HG02885 (cell line): ENCODE measurements at regions not wholly inside any gene's neighbourhood (a gene's known extent, or its start where the extent isn't known, plus 50 kb on each side); places are given as distances from the start of the nearest gene placed in this dataset.
A peak's percentile ranks its signal among the peaks of the same experiment; 100 is the strongest.

Source experiments
- ATAC-seq: cut with Tn5 transposase; IDR thresholded peaks from one replicate; pipeline ENCODE4 v1.9.1; 2021; ENCODE audit warnings: mild to moderate bottlenecking; ENCODE audit not compliant: unreplicated experiment, poor library complexity

DNA sequence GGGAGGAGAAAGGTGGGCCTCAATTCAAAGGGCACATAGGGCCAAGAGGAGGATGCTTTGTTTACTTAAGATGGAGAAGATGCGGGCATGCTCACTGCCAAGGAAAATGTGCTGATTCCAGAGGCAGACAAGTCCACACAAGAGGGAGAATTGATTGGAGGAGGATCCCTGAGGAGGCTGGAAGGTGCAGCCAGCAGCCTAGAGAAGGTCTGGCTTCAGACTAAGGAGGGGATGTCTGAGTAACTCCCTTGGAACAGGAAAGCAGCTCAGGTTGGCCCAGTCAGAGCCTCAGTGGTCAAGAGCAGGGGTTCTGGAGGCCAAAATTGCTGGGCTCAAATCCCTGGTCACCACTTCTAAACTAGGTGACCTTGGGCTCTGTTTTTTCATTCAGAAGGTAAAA is 265.5 kb upstream of the NCKAP5 start:
- no peak for ATAC-seq

DNA sequence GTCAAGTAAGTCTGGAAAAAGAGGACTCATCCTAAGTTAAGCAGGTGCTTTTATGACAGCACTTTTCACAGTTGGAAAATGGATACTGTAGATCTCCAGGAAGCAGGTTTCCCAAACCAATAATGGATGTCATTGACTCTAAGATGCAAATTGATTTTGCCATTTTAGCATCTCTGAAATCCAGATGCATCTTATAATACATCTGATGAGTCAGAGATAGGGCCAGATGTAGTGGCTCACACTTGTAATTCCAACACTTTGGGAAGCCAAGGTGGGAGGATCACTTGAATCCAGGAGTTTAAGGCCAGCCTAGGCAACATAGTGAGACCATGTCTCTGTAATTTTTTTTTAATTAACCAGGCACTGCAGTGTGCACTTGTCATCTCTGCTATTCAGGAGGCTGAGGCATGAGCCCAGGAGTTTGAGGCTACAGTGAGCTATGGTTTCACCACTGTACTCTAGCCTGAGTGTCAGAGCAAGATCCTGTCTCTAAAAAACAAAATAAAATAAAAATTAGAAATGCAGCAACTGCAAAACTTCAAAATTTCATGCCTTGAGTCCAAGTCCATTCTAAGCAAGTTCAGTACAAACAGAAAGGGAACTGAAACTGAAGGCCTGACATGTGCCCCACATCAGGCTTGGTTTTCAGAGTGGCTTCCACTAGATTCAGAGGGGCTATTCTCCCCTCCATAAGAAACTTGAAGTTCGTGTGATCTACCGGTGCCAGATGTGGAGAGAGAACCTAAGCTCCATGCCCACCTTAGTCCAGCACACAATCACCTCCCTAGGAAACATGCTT is 267.8 kb upstream of the NCKAP5 start:
- peak; percentile 82 for ATAC-seq

DNA sequence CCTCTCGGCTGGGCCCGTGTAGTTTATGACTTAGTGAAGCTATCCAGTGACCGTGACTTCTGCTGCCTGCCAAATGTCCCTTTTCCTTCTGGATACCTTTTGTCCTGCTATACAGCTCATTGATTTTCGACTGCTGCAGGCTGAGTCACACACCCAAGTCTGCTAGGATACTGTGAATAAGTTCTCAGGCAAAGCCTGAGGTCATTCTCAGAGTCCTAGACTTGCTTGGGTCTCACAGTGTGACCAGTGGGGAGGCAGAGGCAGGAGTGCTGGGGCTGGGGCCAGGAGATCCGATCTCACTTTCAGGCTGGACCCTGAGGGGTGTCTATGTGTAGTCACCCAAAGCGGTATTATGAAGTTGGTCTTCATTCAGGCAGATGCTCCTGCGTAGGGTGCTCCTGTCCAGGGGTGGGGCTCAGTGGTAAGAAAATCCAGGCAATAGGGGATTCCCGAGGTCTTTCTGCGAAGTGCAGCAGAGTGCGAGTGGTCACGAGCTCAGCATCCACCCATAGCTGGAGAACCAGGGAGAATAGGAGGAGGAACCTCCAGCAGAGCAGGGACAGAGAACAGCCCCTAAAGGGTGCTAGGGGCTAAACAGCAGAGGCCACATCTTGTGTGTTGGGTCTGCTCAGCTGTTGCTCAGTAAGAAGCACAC is 268.6 kb upstream of the NCKAP5 start:
- ATAC-seq: no peak

DNA sequence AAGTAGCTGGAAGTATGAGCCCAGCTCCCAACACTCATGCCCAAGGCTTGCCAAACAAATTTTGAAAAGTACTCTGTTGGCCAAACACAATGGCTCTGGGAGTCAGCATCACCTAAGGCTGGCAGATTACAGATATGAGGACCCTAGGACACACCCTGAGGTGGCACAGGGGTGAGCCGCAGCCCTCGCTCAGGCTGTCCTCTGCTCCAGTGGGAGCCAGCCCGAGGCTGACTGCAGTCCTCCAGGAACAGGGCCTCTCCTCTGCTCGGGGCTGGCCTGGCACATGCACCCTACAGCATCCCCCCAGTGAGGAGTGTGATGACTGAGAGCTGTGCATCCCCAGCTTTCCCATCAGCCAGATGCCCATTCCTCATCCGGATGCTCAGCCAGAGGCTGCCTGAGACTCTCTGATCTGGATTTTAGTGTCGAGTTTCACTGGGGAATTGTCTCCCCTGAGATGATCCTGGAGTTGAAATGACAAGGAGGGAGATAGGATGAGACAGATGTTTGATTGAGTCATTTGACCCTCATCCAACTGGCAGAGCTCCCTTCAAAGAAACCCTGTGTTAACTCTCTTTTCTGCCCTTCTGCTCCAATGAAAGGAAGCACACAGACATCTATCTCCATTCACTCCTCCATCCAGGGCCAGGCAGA is 269.3 kb upstream of the NCKAP5 start:
- ATAC-seq: no peak

DNA sequence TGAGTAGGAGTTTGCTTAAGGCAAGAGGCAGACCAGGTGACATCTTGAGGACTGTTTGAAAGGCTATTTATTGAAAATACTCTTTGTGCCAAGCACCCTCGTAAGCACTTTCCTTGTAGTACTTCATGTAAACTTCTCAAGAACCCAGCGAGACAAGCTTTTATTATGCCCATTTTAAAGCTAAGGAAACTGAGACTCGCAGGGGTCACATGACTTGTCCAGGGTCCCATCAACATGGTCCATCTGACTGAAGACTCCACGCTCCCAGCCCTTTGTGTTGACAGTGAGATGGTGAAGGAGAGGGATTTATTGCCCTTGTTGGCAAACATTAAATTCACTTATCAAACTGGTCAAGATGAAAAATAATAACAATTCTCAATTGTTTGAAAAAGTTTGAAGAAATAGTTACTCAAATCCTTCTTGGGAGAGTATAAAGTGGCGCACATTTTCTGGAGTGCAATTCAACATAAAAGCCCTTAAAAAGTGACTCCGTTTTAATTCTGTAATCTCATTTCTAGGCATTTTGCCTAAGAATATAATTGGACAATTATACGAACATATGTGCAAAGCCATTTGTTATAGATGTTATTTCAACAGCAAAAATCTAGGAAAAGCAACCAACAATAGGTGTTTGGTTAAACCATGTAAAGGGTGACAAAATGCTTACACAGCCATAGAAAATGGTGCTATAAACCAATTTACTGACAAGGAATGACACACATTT is 270.5 kb upstream of the NCKAP5 start:
- no peak for ATAC-seq

DNA sequence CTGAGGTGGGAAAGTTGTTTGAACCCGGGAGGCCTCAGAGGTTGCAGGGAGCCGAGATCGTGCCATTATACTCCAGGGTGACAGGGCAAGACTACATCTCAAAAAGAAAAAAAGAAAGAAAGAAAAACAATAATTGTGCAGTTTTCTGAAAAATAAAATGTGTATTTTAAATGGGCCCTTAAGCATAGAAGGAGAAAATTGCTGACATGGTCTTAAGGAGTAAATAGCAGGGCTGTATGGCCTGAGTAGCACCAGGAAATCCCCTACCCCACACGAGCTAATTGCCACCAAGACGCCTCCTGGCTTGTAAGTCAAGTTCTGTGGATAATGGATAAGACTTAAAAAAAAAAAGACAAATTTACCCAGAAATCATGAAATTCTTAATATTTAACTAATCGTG is 271.4 kb upstream of the NCKAP5 start:
- no peak for ATAC-seq

DNA sequence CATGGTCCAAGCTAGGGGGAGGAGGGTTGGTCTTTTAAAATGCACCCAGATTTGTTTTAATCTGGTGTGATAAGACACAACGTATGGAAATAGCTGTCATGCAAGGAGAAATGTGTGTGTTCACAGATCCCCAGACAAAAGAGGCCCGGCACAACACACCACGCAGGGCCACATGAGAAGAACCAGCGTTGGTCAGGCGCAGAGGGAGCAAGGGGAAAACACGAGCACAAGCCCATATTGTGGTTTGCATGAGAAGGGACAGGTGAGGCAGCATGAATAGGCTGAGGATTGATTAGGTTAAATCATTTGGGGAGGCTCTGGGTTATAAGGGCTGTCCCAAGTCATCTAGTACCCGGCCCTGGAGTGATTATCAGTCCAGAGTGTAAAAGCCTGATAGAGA is 272.5 kb upstream of the NCKAP5 start:
- ATAC-seq: no peak

DNA sequence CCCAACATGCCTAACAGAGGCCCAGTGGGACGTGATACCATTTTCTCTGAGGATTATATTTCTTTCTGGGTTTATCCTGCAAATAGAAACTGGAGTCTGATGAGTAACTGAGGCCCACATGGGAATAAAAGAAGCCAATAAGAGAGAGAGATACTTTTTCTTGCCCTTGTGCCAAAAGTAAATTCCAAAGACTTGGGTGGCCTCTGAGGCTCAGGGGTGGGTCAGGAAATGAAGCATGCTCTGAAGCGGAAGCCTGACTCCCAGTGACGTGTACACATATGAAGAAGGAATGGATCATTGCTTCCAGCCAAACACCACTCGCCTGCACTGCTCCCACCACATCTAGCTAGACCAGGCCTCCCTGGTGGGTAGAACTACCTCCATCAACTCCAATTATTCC is 273.6 kb upstream of the NCKAP5 start:
- ATAC-seq: no peak

DNA sequence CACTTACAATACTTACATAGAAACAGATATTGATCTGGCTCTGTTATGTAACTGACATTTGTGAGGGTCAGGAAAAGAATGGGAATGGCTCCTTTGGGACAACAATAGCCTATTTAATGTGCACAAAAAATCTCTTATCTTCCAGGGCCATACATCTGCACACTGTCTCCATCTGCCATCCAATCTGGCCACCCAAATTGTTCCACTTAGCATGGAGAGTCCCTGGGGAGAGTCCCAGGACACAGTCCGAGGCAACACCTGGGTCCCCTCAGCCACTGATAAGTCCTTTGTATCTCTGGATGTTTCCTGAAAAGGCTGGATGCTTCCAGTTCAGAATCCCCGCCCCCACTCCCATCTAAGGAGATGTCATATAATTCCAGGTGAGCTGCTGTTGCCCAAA is 274.2 kb upstream of the NCKAP5 start:
- no peak for ATAC-seq

DNA sequence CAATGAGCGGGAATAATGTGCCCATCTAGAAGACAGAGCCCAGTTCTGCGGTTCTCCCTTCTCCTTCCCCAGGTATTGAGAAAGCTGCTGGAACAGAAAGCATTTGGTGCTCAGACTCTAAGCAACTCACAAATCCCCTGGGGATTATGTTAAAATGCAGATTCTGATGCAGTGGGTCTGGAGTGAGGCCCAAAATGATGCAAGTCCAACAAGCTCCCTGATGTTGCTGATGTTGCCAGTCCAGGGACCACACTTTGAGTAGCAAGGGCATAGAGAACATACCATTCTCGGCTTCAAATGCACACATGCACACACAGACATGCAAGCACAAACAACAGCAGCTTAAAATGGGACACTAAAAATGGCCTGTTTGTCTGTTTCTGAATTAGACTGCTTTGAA is 274.8 kb upstream of the NCKAP5 start:
- ATAC-seq: no peak

DNA sequence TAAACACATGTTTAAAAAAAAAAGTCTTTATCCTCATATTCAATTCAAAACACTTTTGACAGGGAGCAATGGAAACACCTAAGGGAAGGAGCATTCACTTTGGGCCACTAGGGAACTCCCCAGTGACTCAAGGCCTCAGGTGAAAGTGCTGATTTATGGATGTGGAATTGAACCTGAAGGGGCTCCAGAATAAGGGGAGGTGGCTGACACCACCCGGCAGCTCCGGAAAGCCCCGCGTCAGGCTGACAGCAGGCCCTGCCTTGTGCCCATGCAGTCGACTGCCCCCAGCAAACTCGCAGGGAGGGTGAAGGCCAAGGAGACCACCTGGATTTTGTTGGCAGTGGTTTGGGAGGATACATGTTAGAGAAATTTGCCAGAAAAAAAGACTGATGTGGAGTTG is 275.3 kb upstream of the NCKAP5 start:
- ATAC-seq: no peak

DNA sequence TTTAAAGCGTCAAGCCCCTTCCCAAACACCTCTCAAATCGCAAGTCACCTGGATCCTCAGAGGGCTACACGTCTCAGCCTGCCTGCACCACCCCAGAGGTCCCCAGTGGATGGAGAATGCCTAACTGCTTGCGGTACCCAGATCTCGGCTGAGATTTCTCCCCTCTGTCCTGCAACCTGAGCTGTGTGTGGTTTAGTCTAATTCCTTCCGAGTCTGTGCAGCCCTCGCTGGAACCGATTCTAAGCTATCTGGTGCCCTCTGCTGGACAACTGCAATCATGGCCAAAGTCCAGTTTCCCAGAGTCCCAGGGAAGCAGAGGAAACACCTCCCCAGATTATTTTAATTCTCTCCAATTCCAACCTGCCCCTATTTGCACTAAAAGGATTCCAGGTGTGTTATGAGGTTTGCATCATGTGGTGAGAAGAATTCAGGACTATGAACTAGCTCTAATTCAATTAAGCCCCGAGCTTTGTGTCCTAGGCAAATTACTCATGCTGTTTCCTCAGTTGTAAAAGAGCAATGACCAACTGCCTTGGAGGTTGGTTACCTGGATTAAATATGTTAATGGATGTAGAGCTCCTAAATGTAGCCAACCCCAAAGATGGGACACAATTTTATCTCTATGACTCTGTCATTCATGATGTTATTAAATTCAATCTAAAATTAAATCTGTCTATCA is 276.1 kb upstream of the NCKAP5 start:
- peak; percentile 92 for ATAC-seq

DNA sequence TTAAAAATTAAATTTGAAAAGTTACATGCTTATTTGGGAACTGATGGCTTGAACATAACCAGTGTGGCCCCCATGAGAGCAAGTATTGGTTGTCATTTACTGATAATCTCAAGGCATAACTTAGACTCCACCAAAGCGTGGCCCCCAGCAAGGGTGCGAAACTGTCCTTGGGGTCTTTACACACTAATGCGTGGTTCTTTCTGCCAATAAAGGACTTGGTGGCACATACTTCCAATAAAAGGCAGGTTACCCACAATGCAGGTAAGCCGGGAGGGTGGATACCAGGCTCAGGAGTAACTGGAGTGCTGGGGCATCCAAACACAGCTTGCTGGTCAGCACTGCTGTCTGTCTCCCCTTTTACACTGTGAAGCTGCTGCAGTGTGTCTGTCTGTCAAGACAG is 278.2 kb upstream of the NCKAP5 start:
- no peak for ATAC-seq

DNA sequence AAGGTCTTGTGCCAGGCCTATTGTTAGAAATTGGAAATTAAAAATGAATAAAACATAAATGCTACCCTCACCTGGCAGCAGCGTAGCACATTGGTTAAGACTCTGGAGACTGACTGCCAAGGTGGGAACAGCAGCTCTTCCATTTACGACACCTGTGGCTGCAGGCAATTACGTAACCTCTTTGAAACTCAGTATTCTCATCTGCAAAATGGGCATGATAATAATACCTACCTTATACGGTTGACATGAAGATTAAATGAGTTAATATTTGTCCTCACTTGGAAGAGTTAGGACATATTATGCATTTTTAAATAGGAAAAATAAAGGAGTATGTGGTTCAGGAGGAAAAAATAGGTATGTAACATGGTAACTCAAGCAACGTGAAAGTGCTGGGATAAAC is 279.3 kb upstream of the NCKAP5 start:
- ATAC-seq: no peak

DNA sequence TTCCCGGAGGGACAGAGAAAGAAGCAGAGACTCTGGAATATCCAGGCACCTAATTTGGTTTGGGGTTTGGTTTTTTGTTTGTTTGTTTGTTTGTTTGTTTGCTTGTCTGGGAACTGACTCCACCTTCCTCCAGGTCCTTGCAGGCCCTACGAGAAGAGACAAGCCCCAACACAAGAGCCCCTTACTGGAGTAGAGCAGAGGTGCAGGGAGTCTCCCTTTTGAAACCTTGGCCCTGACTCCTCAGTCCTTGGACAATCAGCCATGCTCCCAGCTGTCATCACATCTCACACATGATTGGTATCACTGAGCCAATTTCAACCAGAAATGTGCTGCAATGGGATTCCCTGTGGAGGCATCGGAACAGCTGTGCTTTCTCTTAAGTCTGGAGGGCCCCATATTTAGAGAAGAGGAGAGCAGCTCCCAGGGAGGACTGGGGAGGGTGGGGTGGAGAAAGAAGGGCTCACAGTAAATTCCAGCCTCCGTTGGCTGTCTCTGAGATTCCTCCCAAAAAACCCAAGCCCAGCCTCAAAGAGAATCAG is 279.9 kb upstream of the NCKAP5 start:
- no peak for ATAC-seq

DNA sequence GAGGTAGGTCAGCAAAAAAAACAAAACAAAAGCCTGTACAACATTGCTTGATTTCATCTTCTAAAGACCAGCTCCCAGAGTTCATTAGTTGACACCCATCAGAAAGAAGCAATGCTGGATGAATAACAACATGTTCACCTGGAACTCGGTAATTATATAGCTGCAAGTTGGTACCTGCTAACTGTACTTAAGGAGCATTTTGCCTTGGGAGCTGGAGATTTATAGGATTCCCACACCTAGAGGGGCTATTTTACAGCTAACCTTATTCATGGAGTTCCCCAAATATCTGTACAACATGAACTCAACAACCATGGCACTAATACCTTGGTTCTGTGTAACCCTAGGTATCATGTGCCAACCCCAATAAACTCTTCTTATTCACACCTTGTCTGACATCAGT is 281.1 kb upstream of the NCKAP5 start:
- ATAC-seq: no peak

DNA sequence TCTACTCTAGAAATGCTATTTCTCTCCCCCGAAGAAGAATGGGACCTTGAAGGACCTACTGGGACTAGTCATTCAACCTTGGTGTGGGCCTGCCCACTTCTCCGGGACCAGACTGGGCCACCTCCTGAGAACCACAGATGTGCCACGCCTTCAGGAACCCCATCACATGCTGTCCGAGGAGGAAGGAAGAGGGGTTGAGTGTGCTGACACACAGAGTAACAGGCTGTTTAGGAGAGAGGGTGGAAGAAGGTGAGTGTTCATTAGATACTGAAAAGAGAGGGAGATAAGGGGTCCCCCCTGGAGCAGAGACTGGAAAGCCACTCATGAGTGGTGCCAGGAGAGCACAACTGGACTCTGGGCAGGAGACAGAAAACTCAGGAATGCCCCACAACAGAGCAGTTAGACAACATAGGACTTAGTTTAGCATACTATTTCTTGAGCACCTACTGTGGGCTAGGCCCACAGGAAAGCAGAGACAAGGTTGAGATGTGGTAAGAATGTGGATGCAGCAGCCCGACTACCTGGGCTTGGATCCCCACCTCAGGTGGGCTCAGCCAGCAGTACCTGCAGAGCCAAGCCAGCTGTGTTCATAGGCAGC is 286.4 kb upstream of the NCKAP5 start:
- ATAC-seq: no peak

DNA sequence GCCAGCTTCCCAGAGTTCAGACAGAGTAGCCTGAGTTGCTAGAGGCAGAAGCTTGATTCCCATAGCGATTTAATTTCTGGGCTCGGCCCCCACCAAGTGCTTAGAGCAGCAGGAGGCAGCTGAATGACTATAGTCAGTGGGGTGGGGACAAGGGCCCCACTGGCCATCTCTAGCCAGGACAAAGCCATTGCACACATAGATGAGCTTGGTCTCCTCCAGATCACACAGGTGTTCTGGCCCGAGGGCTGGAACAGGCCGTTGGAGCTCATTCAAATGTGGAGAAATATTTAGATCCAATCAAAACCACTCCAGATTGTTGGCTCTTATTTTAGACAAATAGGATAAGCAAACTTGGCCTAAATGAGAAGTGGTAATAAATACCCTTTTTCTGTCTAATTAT is 287.3 kb upstream of the NCKAP5 start:
- no peak for ATAC-seq

DNA sequence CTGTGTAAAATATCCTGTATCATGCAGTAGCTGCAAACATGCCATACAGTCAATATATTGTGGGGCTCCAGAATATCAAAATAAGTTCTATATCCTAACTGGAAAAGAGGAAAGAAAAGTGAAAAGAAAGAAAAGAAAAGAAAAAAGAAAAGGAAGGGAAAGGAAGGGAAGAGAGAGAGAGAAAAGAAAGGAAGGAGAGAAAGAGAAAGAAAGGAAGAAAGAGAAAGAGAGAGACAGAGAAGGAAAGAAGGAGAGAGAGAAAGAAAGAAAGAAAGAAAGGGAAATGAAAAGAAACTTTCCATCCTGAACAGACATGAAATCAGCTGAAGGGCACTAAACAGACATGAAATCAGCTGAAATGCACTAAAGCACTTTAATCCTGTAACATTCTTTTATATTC is 288.4 kb upstream of the NCKAP5 start:
- ATAC-seq: no peak

DNA sequence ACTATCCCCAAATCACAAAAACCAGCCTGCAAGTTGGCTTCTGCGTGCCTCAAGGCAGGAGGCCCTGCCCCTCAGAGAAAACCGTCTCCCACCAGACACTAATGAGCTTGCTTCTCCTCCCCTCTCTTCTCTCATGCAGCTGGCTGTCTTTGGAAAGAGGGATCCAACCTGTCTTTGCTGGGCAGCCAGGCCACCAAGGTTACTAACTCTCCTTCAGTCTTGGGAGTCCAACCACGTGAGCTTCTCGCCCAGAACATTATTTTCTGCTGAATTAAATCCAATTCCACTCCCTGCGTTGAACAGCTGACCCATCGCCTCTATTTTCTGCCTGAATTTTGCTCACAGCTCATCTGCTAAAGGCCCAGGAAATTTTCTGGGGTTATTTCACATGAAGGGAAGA is 291.3 kb upstream of the NCKAP5 start:
- no peak for ATAC-seq
